Adipocyte (in vitro differentiated cells): ENCODE measurements at regions not wholly inside any gene's neighbourhood (a gene's known extent, or its start where the extent isn't known, plus 50 kb on each side); places are given as distances from the start of the nearest gene placed in this dataset.

Source experiments
- DNase-seq: peaks from one replicate; pipeline ENCODE4 v3.0.0-alpha.2; 2015; ENCODE audit warnings: low read depth
- H3K27me3 ChIP-seq: replicated peaks from 2 replicates; pipeline ENCODE4 v1.7.0; 2013; ENCODE audit warnings: mild to moderate bottlenecking, low read length, moderate library complexity; ENCODE audit not compliant: control insufficient read depth, insufficient read depth
- H3K36me3 ChIP-seq: 2 replicates; pipeline ENCODE4 v1.7.0; 2013; ENCODE audit warnings: low read length, mild to moderate bottlenecking, moderate library complexity; ENCODE audit not compliant: control insufficient read depth, insufficient read depth, severe bottlenecking
- H3K4me1 ChIP-seq: 2 replicates; pipeline ENCODE4 v1.7.0; 2013; ENCODE audit warnings: mild to moderate bottlenecking, low read length, moderate library complexity; ENCODE audit not compliant: control insufficient read depth, insufficient read depth
- H3K4me3 ChIP-seq: 2 replicates; pipeline ENCODE4 v1.7.0; 2013; ENCODE audit warnings: mild to moderate bottlenecking, low read length, moderate library complexity
- H3K9ac ChIP-seq: 2 replicates; pipeline ENCODE4 v1.7.0; 2013; ENCODE audit warnings: mild to moderate bottlenecking, low read length, moderate library complexity
- H3K9me3 ChIP-seq: 2 replicates; pipeline ENCODE4 v1.7.0; 2013; ENCODE audit warnings: mild to moderate bottlenecking, low read length, moderate library complexity; ENCODE audit not compliant: control insufficient read depth

- DNase-seq: no peak
- no peaks in the 10 kb centered on the region for H3K36me3 ChIP-seq
- H3K4me3 ChIP-seq: no peak overlapping the region
- no peaks in the 10 kb centered on the region for H3K9me3 ChIP-seq
- H3K27me3 ChIP-seq: no peaks in the 10 kb centered on the region
- H3K9ac ChIP-seq: no peak overlapping the region
- H3K4me1 ChIP-seq: no peaks in the 10 kb centered on the region
Observed at GRCh38 chr1:195130598-195130997, 1477.6 kb downstream of the KCNT2 start.

- no peak overlapping the region for H3K4me3 ChIP-seq
- DNase-seq: no peak
- no peaks in the 10 kb centered on the region for H3K4me1 ChIP-seq
- H3K9me3 ChIP-seq: no peaks in the 10 kb centered on the region
- no peaks in the 10 kb centered on the region for H3K27me3 ChIP-seq
- H3K9ac ChIP-seq: no peak overlapping the region
- H3K36me3 ChIP-seq: no peaks in the 10 kb centered on the region
Observed at GRCh38 chr1:195122497-195122896, 1485.7 kb downstream of the KCNT2 start.

- Histone ChIP-seq H3K9ac (no peak overlapping the region), H3K4me3 (no peak overlapping the region), H3K36me3 (no peaks in the 10 kb centered on the region), H3K4me1 (no peaks in the 10 kb centered on the region), H3K27me3 (no peaks in the 10 kb centered on the region), H3K9me3 (no peaks in the 10 kb centered on the region)
- peak; percentile 32 for DNase-seq
Observed at GRCh38 chr1:195113471-195113870, 1494.8 kb downstream of the KCNT2 start.

GRCh38 chr1:195105773-195106172, 1502.5 kb downstream of the KCNT2 start:
- no peaks in the 10 kb centered on the region for H3K4me1 ChIP-seq
- H3K9ac ChIP-seq: no peak overlapping the region
- DNase-seq: no peak
- peaks cover 9% of the 10 kb centered on the region for H3K9me3 ChIP-seq
- no peaks in the 10 kb centered on the region for H3K36me3 ChIP-seq
- H3K4me3 ChIP-seq: no peak overlapping the region
- H3K27me3 ChIP-seq: no peaks in the 10 kb centered on the region

GRCh38 chr1:195105281-195105680, 1503.0 kb downstream of the KCNT2 start:
- no peak overlapping the region for H3K4me3 ChIP-seq
- H3K9ac ChIP-seq: no peak overlapping the region
- DNase-seq: no peak
- H3K4me1 ChIP-seq: no peaks in the 10 kb centered on the region
- peaks cover 9% of the 10 kb centered on the region for H3K9me3 ChIP-seq
- H3K27me3 ChIP-seq: no peaks in the 10 kb centered on the region
- H3K36me3 ChIP-seq: no peaks in the 10 kb centered on the region

GRCh38 chr1:195097316-195097715, 1510.9 kb downstream of the KCNT2 start:
- no peak overlapping the region for H3K4me3 ChIP-seq
- H3K27me3 ChIP-seq: no peaks in the 10 kb centered on the region
- DNase-seq: no peak
- H3K36me3 ChIP-seq: no peaks in the 10 kb centered on the region
- no peaks in the 10 kb centered on the region for H3K4me1 ChIP-seq
- H3K9me3 ChIP-seq: no peaks in the 10 kb centered on the region
- no peak overlapping the region for H3K9ac ChIP-seq

GRCh38 chr1:195096051-195096521, 1512.2 kb downstream of the KCNT2 start:
- Histone ChIP-seq H3K27me3 (no peaks in the 10 kb centered on the region), H3K4me1 (no peaks in the 10 kb centered on the region), H3K36me3 (no peaks in the 10 kb centered on the region), H3K9ac (no peak overlapping the region), H3K9me3 (no peaks in the 10 kb centered on the region), H3K4me3 (no peak overlapping the region)
- no peak for DNase-seq

- H3K4me3 ChIP-seq: no peak overlapping the region
- no peaks in the 10 kb centered on the region for H3K9me3 ChIP-seq
- DNase-seq: no peak
- no peak overlapping the region for H3K9ac ChIP-seq
- no peaks in the 10 kb centered on the region for H3K27me3 ChIP-seq
- H3K36me3 ChIP-seq: no peaks in the 10 kb centered on the region
- H3K4me1 ChIP-seq: no peaks in the 10 kb centered on the region
Observed at GRCh38 chr1:195085196-195085595, 1523.0 kb downstream of the KCNT2 start.

GRCh38 chr1:195082183-195082582, 1526.1 kb downstream of the KCNT2 start:
- H3K9me3 ChIP-seq: no peaks in the 10 kb centered on the region
- no peaks in the 10 kb centered on the region for H3K36me3 ChIP-seq
- H3K4me3 ChIP-seq: no peak overlapping the region
- DNase-seq: peak; percentile 52
- H3K4me1 ChIP-seq: no peaks in the 10 kb centered on the region
- no peak overlapping the region for H3K9ac ChIP-seq
- H3K27me3 ChIP-seq: no peaks in the 10 kb centered on the region

GRCh38 chr1:195076682-195077081, 1531.6 kb downstream of the KCNT2 start:
- Histone ChIP-seq H3K36me3 (no peaks in the 10 kb centered on the region), H3K4me3 (no peak overlapping the region), H3K9me3 (no peaks in the 10 kb centered on the region), H3K4me1 (no peaks in the 10 kb centered on the region), H3K9ac (no peak overlapping the region), H3K27me3 (no peaks in the 10 kb centered on the region)
- DNase-seq: no peak

- H3K27me3 ChIP-seq: no peaks in the 10 kb centered on the region
- DNase-seq: no peak
- no peaks in the 10 kb centered on the region for H3K36me3 ChIP-seq
- H3K4me1 ChIP-seq: no peaks in the 10 kb centered on the region
- H3K9ac ChIP-seq: no peak overlapping the region
- no peak overlapping the region for H3K4me3 ChIP-seq
- H3K9me3 ChIP-seq: no peaks in the 10 kb centered on the region
Observed at GRCh38 chr1:195075973-195076372, 1532.3 kb downstream of the KCNT2 start.

GRCh38 chr1:195071461-195071860, 1536.8 kb downstream of the KCNT2 start:
- no peak for DNase-seq
- H3K9ac ChIP-seq: no peak overlapping the region
- no peaks in the 10 kb centered on the region for H3K4me1 ChIP-seq
- H3K4me3 ChIP-seq: no peak overlapping the region
- no peaks in the 10 kb centered on the region for H3K9me3 ChIP-seq
- H3K27me3 ChIP-seq: no peaks in the 10 kb centered on the region
- no peaks in the 10 kb centered on the region for H3K36me3 ChIP-seq
